HEK293 (cell line): ENCODE measurements at regions not wholly inside any gene's neighbourhood (a gene's known extent, or its start where the extent isn't known, plus 50 kb on each side); places are given as distances from the start of the nearest gene placed in this dataset.

Experiments used
- CTCF ChIA-PET: fragments of 350-600 bp; formaldehyde crosslinking; extraction: SDS; loops from one replicate; lab custom pipeline; 2021; ENCODE audit warnings: antibody characterized with exemption; lab: Yijun Ruan, JAX
- POLR2A ChIA-PET: fragments of 300-600 bp; formaldehyde crosslinking; extraction: SDS; loops from one replicate; lab custom pipeline; 2020; ENCODE audit warnings: antibody characterized with exemption, inconsistent platforms; lab: Yijun Ruan, JAX
- H3K27ac ChIP-seq: fragments of 200-500 bp; sonication (Bioruptor generic); 2 replicates; pipeline ENCODE4 v1.5.1; 2014; ENCODE audit warnings: low read depth, low read length, control low read depth, inconsistent platforms; ENCODE audit errors: extremely low read depth
- H3K36me3 ChIP-seq, 2 experiments: fragments of 200-500 bp in 1 of 2; sonication (Bioruptor generic) in 1 of 2; 1 replicate in 1 of 2; 2 replicates in 1 of 2; pipeline ENCODE4 v1.5.1; 2014 to 2017; ENCODE audit warnings: inconsistent platforms in 2 of 2, low read length in 2 of 2; ENCODE audit not compliant: control insufficient read depth in 2 of 2, insufficient read depth in 1 of 2
- H3K4me1 ChIP-seq: fragments of 200-500 bp; sonication (Bioruptor generic); 2 replicates; pipeline ENCODE4 v1.5.1; 2014; ENCODE audit warnings: mild to moderate bottlenecking, low read length, inconsistent platforms; ENCODE audit not compliant: control insufficient read depth, insufficient read depth
- H3K4me3 ChIP-seq: 2 replicates; pipeline ENCODE4 v1.5.1; 2011; ENCODE audit warnings: low read depth, mild to moderate bottlenecking, control low read depth, low read length, moderate library complexity
- H3K9me3 ChIP-seq: fragments of 200-500 bp; sonication (Bioruptor generic); 2 replicates; pipeline ENCODE4 v1.5.1; 2014; ENCODE audit warnings: low read depth, low read length, inconsistent platforms; ENCODE audit not compliant: control insufficient read depth, insufficient read depth
- FEZF1 ChIP-seq: fragments of 450-650 bp; formaldehyde crosslinking; IDR thresholded peaks from 2 replicates; pipeline ENCODE4 v1.5.1; 2016; ENCODE audit warnings: missing biosample characterization, missing genetic modification characterization
- GFI1B ChIP-seq: fragments of 450-650 bp; formaldehyde crosslinking; IDR thresholded peaks from 2 replicates; pipeline ENCODE4 v1.5.1; 2016; ENCODE audit warnings: missing biosample characterization, missing genetic modification characterization
- KLF9 ChIP-seq: fragments of 450-650 bp; formaldehyde crosslinking; IDR thresholded peaks from 2 replicates; pipeline ENCODE4 v1.5.1; 2016; ENCODE audit warnings: missing biosample characterization, missing genetic modification characterization, low read depth
- SETDB1 ChIP-seq: IDR thresholded peaks from one replicate; pipeline ENCODE4 v1.6.1; 2017; ENCODE audit warnings: mild to moderate bottlenecking, low read length, moderate library complexity, mixed read lengths; ENCODE audit not compliant: insufficient read length
- ZEB2 ChIP-seq: fragments of 450-650 bp; formaldehyde crosslinking; IDR thresholded peaks from 2 replicates; pipeline ENCODE4 v1.5.1; 2016; ENCODE audit warnings: missing biosample characterization, missing genetic modification characterization
- ZNF239 ChIP-seq: fragments of 450-650 bp; formaldehyde crosslinking; IDR thresholded peaks from 2 replicates; pipeline ENCODE4 v1.5.1; 2016; ENCODE audit warnings: missing biosample characterization, missing genetic modification characterization
- ZNF24 ChIP-seq: fragments of 450-650 bp; formaldehyde crosslinking; IDR thresholded peaks from 2 replicates; pipeline ENCODE4 v1.5.1; 2016; ENCODE audit warnings: missing biosample characterization, missing genetic modification characterization
- ZNF341 ChIP-seq: fragments of 450-650 bp; formaldehyde crosslinking; IDR thresholded peaks from 2 replicates; pipeline ENCODE4; 2016; ENCODE audit warnings: low read depth, missing biosample characterization, missing genetic modification characterization
- ZNF37A ChIP-seq: fragments of 450-650 bp; IDR thresholded peaks from 2 replicates; pipeline ENCODE4 v1.5.1; 2018; ENCODE audit warnings: missing biosample characterization, missing genetic modification characterization
- ZNF394 ChIP-seq: fragments of 450-650 bp; formaldehyde crosslinking; IDR thresholded peaks from 2 replicates; pipeline ENCODE4 v1.5.1; 2016; ENCODE audit warnings: missing biosample characterization, missing genetic modification characterization, mild to moderate bottlenecking, moderate library complexity, borderline replicate concordance
- ZNF426 ChIP-seq: fragments of 450-650 bp; formaldehyde crosslinking; IDR thresholded peaks from 2 replicates; pipeline ENCODE4 v1.5.1; 2017; ENCODE audit warnings: missing biosample characterization, missing genetic modification characterization, mild to moderate bottlenecking, inconsistent platforms, moderate library complexity
- ZNF530 ChIP-seq: fragments of 450-650 bp; formaldehyde crosslinking; IDR thresholded peaks from 2 replicates; pipeline ENCODE4 v1.5.1; 2016; ENCODE audit warnings: low read depth, missing biosample characterization, missing genetic modification characterization
- ZNF610 ChIP-seq: fragments of 450-650 bp; formaldehyde crosslinking; IDR thresholded peaks from 2 replicates; pipeline ENCODE4 v1.5.1; 2016; ENCODE audit warnings: missing biosample characterization, missing genetic modification characterization, borderline replicate concordance
- ZNF621 ChIP-seq: fragments of 450-650 bp; formaldehyde crosslinking; IDR thresholded peaks from 2 replicates; pipeline ENCODE4 v1.5.1; 2017; ENCODE audit warnings: missing biosample characterization, missing genetic modification characterization
- TF ChIP-seq, protein P1 (sequence below): fragments of 450-650 bp; formaldehyde crosslinking; IDR thresholded peaks from 2 replicates; pipeline ENCODE4 v1.5.1; 2016; ENCODE audit warnings: missing biosample characterization, missing genetic modification characterization
- TF ChIP-seq, protein P2 (sequence below): fragments of 450-650 bp; formaldehyde crosslinking; IDR thresholded peaks from 2 replicates; pipeline ENCODE4 v1.5.1; 2017; ENCODE audit warnings: missing biosample characterization, missing genetic modification characterization
- TF ChIP-seq, protein P3 (sequence below): fragments of 450-650 bp; formaldehyde crosslinking; IDR thresholded peaks from 2 replicates; pipeline ENCODE4 v1.5.1; 2017; ENCODE audit warnings: missing biosample characterization, mild to moderate bottlenecking, missing genetic modification characterization, moderate library complexity
- TF ChIP-seq, protein P4 (sequence below): fragments of 450-650 bp; formaldehyde crosslinking; IDR thresholded peaks from 2 replicates; pipeline ENCODE4 v1.5.1; 2016; ENCODE audit warnings: missing biosample characterization, missing genetic modification characterization
- TF ChIP-seq, protein P5 (sequence below): fragments of 450-650 bp; formaldehyde crosslinking; IDR thresholded peaks from 2 replicates; pipeline ENCODE4 v1.5.1; 2016; ENCODE audit warnings: missing biosample characterization, missing genetic modification characterization
- TF ChIP-seq, protein P6 (sequence below): fragments of 450-650 bp; formaldehyde crosslinking; optimal IDR thresholded peaks from 2 replicates; pipeline ENCODE3; 2016; ENCODE audit warnings: missing biosample characterization, mild to moderate bottlenecking, missing genetic modification characterization

DNA sequence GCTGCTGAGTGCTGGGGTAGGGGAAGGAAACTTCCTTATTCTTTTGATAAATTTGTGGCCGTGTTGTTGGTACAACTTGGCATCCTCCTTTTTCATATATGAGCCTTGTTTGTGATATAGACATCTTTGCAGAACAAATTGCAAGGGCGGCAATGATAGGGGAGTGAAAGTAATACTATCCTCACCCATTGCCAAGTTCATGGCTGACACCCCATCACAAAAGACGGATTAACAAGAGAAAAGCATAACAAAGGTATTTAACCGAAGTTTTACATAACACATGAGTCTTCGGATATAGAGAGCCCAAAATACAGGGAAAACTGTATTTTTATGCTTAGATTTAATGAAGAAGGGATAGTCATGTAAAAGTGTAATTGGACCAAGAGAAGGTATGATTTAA is 86.3 kb upstream of the TMPRSS2 start (continued):
- TF ChIP-seq, protein P1, sequence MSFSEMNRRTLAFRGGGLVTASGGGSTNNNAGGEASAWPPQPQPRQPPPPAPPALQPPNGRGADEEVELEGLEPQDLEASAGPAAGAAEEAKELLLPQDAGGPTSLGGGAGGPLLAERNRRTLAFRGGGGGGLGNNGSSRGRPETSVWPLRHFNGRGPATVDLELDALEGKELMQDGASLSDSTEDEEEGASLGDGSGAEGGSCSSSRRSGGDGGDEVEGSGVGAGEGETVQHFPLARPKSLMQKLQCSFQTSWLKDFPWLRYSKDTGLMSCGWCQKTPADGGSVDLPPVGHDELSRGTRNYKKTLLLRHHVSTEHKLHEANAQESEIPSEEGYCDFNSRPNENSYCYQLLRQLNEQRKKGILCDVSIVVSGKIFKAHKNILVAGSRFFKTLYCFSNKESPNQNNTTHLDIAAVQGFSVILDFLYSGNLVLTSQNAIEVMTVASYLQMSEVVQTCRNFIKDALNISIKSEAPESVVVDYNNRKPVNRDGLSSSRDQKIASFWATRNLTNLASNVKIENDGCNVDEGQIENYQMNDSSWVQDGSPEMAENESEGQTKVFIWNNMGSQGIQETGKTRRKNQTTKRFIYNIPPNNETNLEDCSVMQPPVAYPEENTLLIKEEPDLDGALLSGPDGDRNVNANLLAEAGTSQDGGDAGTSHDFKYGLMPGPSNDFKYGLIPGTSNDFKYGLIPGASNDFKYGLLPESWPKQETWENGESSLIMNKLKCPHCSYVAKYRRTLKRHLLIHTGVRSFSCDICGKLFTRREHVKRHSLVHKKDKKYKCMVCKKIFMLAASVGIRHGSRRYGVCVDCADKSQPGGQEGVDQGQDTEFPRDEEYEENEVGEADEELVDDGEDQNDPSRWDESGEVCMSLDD (tag by site-specific recombination) = no peak
- no peak for TF ChIP-seq ZNF610
- no peak for TF ChIP-seq ZNF341 (tag by site-specific recombination)
- no peak for TF ChIP-seq ZNF426 (tag by site-specific recombination)
- TF ChIP-seq, protein P2, sequence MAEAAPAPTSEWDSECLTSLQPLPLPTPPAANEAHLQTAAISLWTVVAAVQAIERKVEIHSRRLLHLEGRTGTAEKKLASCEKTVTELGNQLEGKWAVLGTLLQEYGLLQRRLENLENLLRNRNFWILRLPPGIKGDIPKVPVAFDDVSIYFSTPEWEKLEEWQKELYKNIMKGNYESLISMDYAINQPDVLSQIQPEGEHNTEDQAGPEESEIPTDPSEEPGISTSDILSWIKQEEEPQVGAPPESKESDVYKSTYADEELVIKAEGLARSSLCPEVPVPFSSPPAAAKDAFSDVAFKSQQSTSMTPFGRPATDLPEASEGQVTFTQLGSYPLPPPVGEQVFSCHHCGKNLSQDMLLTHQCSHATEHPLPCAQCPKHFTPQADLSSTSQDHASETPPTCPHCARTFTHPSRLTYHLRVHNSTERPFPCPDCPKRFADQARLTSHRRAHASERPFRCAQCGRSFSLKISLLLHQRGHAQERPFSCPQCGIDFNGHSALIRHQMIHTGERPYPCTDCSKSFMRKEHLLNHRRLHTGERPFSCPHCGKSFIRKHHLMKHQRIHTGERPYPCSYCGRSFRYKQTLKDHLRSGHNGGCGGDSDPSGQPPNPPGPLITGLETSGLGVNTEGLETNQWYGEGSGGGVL (tag by site-specific recombination) = no peak
- TF ChIP-seq ZNF394 = no peak
- TF ChIP-seq KLF9 (tag by site-specific recombination) = no peak
- TF ChIP-seq, protein P3, sequence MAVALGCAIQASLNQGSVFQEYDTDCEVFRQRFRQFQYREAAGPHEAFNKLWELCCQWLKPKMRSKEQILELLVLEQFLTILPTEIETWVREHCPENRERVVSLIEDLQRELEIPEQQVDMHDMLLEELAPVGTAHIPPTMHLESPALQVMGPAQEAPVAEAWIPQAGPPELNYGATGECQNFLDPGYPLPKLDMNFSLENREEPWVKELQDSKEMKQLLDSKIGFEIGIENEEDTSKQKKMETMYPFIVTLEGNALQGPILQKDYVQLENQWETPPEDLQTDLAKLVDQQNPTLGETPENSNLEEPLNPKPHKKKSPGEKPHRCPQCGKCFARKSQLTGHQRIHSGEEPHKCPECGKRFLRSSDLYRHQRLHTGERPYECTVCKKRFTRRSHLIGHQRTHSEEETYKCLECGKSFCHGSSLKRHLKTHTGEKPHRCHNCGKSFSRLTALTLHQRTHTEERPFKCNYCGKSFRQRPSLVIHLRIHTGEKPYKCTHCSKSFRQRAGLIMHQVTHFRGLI = no peak
- no peak for TF ChIP-seq ZNF239
- no peak for TF ChIP-seq SETDB1

DNA sequence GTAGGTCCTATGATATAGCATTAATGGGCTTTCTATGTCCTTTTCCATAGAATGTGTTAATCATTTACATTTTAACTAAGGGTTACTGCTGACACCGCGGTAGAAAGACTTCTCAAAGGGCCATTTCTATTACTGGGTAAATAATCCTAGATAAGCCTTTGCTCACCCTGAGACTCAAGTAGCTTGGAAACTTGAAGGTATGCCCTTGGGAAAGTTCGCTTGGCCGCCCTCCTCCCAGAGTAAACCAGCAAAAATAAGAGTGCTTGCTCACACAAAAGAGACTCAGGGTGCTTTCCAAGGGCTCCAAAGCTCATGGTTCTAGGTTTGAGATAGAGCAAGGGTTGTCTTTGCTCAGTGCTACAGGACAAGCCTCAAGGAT is 85.8 kb upstream of the TMPRSS2 start:
- Histone ChIP-seq H3K36me3 (no peaks in the 10 kb centered on the region), H3K4me1 (no peaks in the 10 kb centered on the region; the same call in 1 of the 2 replicates), H3K4me3 (no peak overlapping the region), H3K9me3 (no peaks in the 10 kb centered on the region), H3K27ac (no peak overlapping the region)
- TF ChIP-seq ZNF530 (tag by site-specific recombination) = no peak
- TF ChIP-seq ZNF37A = no peak
- POLR2A ChIA-PET = no interaction called here
- CTCF ChIA-PET = no interaction called here

DNA sequence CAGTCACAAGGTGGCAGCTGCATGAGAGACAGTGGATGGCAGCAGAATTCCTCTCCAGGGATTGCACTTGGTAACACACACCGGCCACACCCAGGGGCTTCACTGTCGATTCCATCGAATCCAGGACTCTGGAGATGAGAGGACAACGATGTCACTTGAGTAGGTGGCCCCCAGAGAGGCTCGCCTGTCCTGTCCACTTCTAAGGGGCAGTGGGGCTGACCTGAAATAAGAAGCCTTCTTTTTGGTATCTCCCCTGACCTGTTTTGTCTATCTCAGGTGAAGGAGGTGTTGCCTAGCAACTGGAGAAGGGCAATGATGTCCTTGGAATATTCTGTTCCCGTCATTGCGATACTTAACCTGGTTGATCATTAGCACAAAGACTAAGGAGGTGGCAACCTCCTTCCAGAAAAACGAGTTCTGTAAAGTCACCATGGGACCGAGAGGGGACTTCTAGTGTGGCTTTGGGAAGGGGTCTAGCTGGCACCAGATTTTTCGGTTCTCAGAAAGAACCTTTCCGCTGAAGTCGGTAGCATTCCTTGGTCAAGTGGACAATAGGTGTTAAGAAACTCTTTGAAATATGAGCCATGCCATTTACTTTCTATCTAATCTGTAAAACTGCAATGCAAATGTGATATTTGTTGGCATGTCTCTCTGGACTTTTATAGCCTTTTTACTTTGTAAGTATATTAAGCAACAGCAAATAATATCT is 85.2 kb upstream of the TMPRSS2 start:
- CTCF ChIA-PET = no interaction called here
- no peaks in the 10 kb centered on the region for H3K36me3 ChIP-seq
- H3K27ac ChIP-seq = no peak overlapping the region
- POLR2A ChIA-PET = no interaction called here
- no peaks in the 10 kb centered on the region for H3K9me3 ChIP-seq
- no peak overlapping the region for H3K4me3 ChIP-seq
- H3K4me1 ChIP-seq = no peaks in the 10 kb centered on the region; the same call in 1 of the 2 replicates
- TF ChIP-seq, protein P4, sequence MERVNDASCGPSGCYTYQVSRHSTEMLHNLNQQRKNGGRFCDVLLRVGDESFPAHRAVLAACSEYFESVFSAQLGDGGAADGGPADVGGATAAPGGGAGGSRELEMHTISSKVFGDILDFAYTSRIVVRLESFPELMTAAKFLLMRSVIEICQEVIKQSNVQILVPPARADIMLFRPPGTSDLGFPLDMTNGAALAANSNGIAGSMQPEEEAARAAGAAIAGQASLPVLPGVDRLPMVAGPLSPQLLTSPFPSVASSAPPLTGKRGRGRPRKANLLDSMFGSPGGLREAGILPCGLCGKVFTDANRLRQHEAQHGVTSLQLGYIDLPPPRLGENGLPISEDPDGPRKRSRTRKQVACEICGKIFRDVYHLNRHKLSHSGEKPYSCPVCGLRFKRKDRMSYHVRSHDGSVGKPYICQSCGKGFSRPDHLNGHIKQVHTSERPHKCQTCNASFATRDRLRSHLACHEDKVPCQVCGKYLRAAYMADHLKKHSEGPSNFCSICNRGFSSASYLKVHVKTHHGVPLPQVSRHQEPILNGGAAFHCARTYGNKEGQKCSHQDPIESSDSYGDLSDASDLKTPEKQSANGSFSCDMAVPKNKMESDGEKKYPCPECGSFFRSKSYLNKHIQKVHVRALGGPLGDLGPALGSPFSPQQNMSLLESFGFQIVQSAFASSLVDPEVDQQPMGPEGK (tag by site-specific recombination) = no peak
- TF ChIP-seq FEZF1 (tag by site-specific recombination) = no peak
- no peak for TF ChIP-seq ZNF341 (tag by site-specific recombination)
- TF ChIP-seq ZNF621 (tag by site-specific recombination) = no peak
- no peak for TF ChIP-seq GFI1B (tag by site-specific recombination)
- no peak for TF ChIP-seq ZNF24 (tag by site-specific recombination)
- TF ChIP-seq ZEB2 = no peak
- TF ChIP-seq, protein P5, sequence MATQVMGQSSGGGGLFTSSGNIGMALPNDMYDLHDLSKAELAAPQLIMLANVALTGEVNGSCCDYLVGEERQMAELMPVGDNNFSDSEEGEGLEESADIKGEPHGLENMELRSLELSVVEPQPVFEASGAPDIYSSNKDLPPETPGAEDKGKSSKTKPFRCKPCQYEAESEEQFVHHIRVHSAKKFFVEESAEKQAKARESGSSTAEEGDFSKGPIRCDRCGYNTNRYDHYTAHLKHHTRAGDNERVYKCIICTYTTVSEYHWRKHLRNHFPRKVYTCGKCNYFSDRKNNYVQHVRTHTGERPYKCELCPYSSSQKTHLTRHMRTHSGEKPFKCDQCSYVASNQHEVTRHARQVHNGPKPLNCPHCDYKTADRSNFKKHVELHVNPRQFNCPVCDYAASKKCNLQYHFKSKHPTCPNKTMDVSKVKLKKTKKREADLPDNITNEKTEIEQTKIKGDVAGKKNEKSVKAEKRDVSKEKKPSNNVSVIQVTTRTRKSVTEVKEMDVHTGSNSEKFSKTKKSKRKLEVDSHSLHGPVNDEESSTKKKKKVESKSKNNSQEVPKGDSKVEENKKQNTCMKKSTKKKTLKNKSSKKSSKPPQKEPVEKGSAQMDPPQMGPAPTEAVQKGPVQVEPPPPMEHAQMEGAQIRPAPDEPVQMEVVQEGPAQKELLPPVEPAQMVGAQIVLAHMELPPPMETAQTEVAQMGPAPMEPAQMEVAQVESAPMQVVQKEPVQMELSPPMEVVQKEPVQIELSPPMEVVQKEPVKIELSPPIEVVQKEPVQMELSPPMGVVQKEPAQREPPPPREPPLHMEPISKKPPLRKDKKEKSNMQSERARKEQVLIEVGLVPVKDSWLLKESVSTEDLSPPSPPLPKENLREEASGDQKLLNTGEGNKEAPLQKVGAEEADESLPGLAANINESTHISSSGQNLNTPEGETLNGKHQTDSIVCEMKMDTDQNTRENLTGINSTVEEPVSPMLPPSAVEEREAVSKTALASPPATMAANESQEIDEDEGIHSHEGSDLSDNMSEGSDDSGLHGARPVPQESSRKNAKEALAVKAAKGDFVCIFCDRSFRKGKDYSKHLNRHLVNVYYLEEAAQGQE (tag by site-specific recombination) = no peak
- TF ChIP-seq, protein P6, sequence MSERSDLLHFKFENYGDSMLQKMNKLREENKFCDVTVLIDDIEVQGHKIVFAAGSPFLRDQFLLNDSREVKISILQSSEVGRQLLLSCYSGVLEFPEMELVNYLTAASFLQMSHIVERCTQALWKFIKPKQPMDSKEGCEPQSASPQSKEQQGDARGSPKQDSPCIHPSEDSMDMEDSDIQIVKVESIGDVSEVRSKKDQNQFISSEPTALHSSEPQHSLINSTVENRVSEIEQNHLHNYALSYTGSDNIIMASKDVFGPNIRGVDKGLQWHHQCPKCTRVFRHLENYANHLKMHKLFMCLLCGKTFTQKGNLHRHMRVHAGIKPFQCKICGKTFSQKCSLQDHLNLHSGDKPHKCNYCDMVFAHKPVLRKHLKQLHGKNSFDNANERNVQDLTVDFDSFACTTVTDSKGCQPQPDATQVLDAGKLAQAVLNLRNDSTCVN (tag by site-specific recombination) = no peak
